Spleen (tissue), 11 donors: ENCODE measurements at regions not wholly inside any gene's neighbourhood (a gene's known extent, or its start where the extent isn't known, plus 50 kb on each side); places are given as distances from the start of the nearest gene placed in this dataset.

Experiments
- DNase-seq: peaks from one replicate; pipeline ENCODE4 v3.0.0-alpha.2; 2020
- H3K27ac ChIP-seq, 8 donors: fragments of 200-600 bp; sonication (generic) in 7 of 8; 1 replicate in 4 of 8; 2 replicates in 4 of 8; pipeline versions ENCODE4 v1.5.0 to v1.8.0; 2016 to 2021; ENCODE audit warnings: inconsistent platforms in 4 of 8, mild to moderate bottlenecking in 4 of 8, moderate library complexity in 1 of 8
- H3K27me3 ChIP-seq, 7 donors: fragments of 200-600 bp; sonication (generic) in 6 of 7; replicated peaks in 1 of 7; 1 replicate in 4 of 7; 2 replicates in 3 of 7; pipeline versions ENCODE4 v1.5.0 to v1.8.0; 2016 to 2021; ENCODE audit warnings: inconsistent platforms in 3 of 7, mild to moderate bottlenecking in 1 of 7
- H3K36me3 ChIP-seq, 6 donors: fragments of 200-600 bp; sonication (generic) in 5 of 6; 1 replicate in 4 of 6; 2 replicates in 2 of 6; pipeline versions ENCODE4 v1.5.0 to v1.8.0; 2016 to 2021; ENCODE audit warnings: inconsistent platforms in 2 of 6
- H3K4me1 ChIP-seq, 6 donors: fragments of 200-600 bp; sonication (generic) in 5 of 6; 1 replicate in 3 of 6; 2 replicates in 3 of 6; pipeline versions ENCODE4 v1.5.0 to v1.8.0; 2016 to 2021; ENCODE audit warnings: inconsistent platforms in 3 of 6
- H3K4me3 ChIP-seq, 8 donors: fragments of 200-600 bp; sonication (generic) in 7 of 8; 1 replicate in 4 of 8; 2 replicates in 4 of 8; pipeline versions ENCODE4 v1.5.0 to v1.8.0; 2016 to 2021; ENCODE audit warnings: inconsistent platforms in 4 of 8, mild to moderate bottlenecking in 4 of 8, moderate library complexity in 2 of 8
- H3K9me3 ChIP-seq, 8 donors: fragments of 200-600 bp; sonication (generic) in 7 of 8; 1 replicate in 4 of 8; 2 replicates in 4 of 8; pipeline versions ENCODE4 v1.5.0 to v1.8.0; 2016 to 2021; ENCODE audit warnings: inconsistent platforms in 4 of 8
- POLR2A ChIP-seq, 3 donors: fragments of 450-650 bp; IDR thresholded peaks; one replicate each; pipeline ENCODE4 v1.5.1; 2017; ENCODE audit warnings: antibody characterized with exemption in 3 of 3, mild to moderate bottlenecking in 1 of 3
- POLR2AphosphoS5 ChIP-seq, 3 donors: sonication (generic); formaldehyde crosslinking; IDR thresholded peaks; one replicate each; pipeline ENCODE4 v1.5.1; 2017; ENCODE audit warnings: antibody characterized with exemption in 3 of 3
- WGBS, 5 donors: extraction: QIAGEN DNeasy Blood & Tissue Kit in 3 of 5; methylation state at CpG; one replicate each; pipeline versions ENCODE4 v1.1.5 to v1.1.7; 2013 to 2018; 5-methylcytosine and 5-hydroxymethylcytosine counted together
- intact Hi-C: fragments of 100-400 bp; cut with DNase I; formaldehyde crosslinking; loops from one replicate; pipeline ENCODE4 v1.15.0; 2023; ENCODE audit warnings: low total_unique reads
- TF ChIP-seq, protein P1 (sequence below), 11 experiments: fragments of 200-600 bp in 7 of 11; fragments of 450-650 bp in 4 of 11; sonication (generic) in 4 of 11; IDR thresholded peaks in 8 of 11; conservative IDR thresholded peaks in 3 of 11; 1 replicate in 7 of 11; 2 replicates in 4 of 11; pipeline versions ENCODE4 v1.4.0 to v1.8.0; 2016 to 2021; ENCODE audit warnings: antibody characterized with exemption in 11 of 11, inconsistent platforms in 4 of 11, mild to moderate bottlenecking in 1 of 11
- donor health status: healthy with polysubstance abuse.
- donor health status: DM: no; HTN: no; CAD: no; lungs with moderate emphysema.
- donor health status: DM: no; HTN: no; CAD: no.
- donor health status: Bipolar disorder and iron deficiency.
- donor health status: healthy.
- donor health status: DM: no; HTN: no; CAD: no.
- donor health status: DM: yes; HTN: yes; CAD: no.

DNA sequence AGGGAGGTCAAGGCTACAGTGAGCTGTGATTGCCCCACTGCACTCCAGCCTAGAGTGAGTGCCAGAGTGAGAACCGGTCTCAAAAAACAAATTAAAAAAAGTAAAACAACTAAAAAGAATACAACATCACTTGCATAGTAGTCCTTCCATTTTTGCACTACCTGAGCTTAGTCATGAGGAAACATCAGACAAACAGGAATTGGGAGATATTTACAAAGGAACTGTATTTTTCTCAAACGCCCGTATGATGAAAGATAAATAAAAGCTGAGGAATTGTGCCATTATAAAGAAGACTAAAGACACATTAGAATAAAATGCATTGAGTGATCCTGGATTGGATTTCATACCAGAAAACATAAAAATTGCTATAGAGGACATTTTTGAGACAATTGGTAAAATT lies 50.0 kb upstream of the ATP8B1 start:
- Histone ChIP-seq H3K27ac (no peak overlapping the region), H3K27me3 (no peaks in the 10 kb centered on the region), H3K36me3 (no peaks in the 10 kb centered on the region), H3K4me1 (no peaks in the 10 kb centered on the region), H3K4me3 (no peak overlapping the region), H3K9me3 (peaks cover 0 to 5% (median 0%) of the 10 kb centered on the region in 8 donors)
- WGBS, 5 donors, result 63 to 93% (median 78%) methylated on average over 3 of the region's 3 CpGs
- TF ChIP-seq POLR2AphosphoS5 (IDR thresholded peaks at IDR 0.05) (no peak), POLR2A (IDR thresholded peaks at IDR 0.05) (no peak)
- TF ChIP-seq, protein P1, sequence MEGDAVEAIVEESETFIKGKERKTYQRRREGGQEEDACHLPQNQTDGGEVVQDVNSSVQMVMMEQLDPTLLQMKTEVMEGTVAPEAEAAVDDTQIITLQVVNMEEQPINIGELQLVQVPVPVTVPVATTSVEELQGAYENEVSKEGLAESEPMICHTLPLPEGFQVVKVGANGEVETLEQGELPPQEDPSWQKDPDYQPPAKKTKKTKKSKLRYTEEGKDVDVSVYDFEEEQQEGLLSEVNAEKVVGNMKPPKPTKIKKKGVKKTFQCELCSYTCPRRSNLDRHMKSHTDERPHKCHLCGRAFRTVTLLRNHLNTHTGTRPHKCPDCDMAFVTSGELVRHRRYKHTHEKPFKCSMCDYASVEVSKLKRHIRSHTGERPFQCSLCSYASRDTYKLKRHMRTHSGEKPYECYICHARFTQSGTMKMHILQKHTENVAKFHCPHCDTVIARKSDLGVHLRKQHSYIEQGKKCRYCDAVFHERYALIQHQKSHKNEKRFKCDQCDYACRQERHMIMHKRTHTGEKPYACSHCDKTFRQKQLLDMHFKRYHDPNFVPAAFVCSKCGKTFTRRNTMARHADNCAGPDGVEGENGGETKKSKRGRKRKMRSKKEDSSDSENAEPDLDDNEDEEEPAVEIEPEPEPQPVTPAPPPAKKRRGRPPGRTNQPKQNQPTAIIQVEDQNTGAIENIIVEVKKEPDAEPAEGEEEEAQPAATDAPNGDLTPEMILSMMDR (IDR thresholded peaks at IDR 0.05 in 8 of 11, conservative IDR thresholded peaks at IDR 0.05 in 3 of 11), result no peak
- intact Hi-C loops, result no loop called here
- no peak for DNase-seq
